Stimulated activated CD4-positive, alpha-beta T cell treated with anti-CD3 and anti-CD28 coated beads, Interleukin-12 subunit alpha, Interleukin-12 subunit beta, amount 100 ng/mL, for 24 hours (primary cell): ENCODE measurements at regions not wholly inside any gene's neighbourhood (a gene's known extent, or its start where the extent isn't known, plus 50 kb on each side); places are given as distances from the start of the nearest gene placed in this dataset.
A peak's percentile ranks its signal among the peaks of the same experiment; 100 is the strongest.

ENCODE experiments used
- DNase-seq, 2 experiments: peaks; one replicate each; pipeline ENCODE4 v3.0.0-alpha.2; 2020; ENCODE audit warnings: low read depth in 2 of 2

DNA sequence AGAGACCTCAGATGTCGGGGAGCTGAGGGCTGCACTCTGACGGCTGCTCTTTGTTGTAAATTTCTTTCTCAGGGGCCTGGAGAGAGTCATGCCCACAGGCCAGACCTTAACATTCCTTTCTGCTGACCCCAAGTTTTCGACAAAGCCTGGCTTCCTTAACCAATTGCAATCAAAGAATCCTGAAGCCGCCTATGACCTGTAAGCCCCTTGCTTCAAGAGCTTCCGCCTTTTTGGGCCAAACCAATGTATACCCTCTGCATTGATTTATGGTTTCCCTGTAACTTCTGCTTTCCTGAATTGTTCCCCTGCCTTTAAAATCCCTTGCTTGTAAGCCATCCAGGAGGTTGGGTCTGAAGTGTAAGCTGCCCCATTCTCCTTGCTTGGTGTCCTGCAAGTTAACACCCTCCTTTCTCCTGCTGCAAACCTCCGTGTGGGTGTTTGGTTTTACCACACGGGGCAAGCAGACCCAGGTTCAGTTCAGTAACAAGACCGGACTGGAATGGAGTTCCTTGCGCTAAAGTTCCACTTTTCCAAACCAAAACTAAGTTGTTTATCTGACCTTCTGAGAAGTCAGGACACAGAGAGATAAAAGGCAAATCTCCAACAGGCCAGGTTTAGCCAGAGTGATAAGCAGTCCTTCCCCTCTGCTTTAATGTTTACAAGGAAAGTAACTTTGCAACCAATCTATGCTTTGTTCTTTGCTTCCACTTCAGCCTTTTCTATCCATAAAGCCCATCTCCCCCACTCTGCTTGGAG, 141.6 kb downstream of the KCNJ12 start:
- DNase-seq = no peak

- no peak for DNase-seq
Observed at GRCh38 chr17:21522755-21523336, 146.7 kb downstream of the KCNJ12 start.

- no peak for DNase-seq
Observed at GRCh38 chr17:21523497-21524210, 147.5 kb downstream of the KCNJ12 start.

DNA sequence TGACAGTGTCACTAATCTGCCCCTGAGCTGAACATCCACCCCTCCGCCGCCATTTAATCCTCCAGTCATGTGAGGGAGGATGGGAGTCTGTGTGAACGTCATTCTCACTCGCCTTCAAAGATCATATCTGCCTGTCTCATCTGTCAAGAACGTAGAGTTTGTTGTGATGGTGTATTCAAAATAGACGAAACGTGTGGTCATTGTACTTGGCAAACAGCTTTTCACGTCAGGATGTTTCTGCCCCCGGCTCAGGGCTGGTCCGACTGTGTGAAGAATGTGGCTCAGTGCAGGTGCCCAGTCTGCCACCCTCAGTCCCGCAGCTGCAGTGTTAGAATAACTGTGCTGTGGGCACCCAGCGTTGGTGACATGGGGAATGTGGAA, 148.0 kb downstream of the KCNJ12 start:
- no peak for DNase-seq

DNA sequence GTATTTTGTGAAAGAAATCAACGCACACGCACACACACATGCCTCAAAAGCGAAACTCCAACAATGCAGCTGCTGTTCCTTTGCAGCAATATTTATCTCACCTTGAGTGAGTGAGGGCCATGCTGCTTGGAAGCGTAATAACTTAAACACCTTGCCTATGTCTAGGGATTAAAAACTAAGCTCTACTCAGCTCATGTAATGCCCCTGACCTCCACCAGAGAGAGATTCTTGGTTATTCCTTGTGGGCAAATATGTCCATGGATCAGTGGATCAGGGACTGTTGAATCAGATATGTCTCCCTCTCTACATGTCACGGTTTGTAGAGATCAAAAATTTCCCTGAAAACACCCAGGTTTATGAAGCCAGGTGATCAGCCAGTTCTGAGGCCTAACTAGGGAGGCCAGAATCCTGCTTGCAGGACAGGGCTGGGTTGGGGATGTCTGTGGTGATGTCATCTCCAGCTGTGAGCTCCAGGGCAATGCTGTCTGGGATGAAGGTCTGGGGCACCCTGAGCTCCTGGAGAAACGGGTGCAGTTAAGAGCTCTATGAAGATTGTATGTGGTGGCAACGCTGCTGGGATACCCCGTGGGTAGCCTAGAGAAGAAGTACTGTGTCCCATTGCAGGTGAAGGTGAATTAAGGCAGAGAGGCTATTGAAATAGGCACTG, 149.4 kb downstream of the KCNJ12 start:
- DNase-seq = no peak

DNA sequence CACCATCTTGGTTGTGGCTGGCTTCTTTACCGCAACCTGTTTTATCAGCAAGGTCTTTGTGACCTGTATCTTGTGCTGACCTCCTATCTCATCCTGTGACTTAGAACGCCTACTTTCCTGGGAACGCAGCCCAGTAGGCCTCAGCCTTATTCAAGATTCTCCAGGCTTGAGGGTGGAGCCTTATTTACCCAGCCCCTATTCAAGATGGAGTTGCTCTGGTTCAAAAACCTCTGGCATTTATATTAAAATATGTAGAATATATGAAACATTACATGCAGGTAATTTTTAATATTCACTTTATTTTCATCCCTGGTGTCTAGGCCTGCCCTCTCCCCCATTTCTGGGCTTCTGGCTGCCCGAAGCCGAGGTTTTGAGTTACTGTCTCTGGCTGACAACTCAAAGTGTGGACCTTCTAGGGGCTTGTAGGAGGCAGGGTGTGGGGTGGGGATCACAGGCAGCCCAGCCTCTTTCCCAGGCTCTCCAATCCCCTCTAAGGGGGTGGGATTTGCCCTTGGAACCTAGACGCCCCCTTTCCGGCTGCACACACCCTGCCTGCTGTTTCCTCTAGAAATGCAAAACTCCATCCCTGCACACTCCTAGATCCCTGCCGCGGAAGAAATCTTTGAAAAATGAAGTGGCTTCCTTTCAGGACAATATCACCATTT, 152.0 kb downstream of the KCNJ12 start:
- DNase-seq = no peak

- no peak for DNase-seq
Observed at GRCh38 chr17:21530311-21530710, 154.2 kb downstream of the KCNJ12 start.

GRCh38 chr17:21530841-21531240, 154.7 kb downstream of the KCNJ12 start:
- no peak for DNase-seq

DNA sequence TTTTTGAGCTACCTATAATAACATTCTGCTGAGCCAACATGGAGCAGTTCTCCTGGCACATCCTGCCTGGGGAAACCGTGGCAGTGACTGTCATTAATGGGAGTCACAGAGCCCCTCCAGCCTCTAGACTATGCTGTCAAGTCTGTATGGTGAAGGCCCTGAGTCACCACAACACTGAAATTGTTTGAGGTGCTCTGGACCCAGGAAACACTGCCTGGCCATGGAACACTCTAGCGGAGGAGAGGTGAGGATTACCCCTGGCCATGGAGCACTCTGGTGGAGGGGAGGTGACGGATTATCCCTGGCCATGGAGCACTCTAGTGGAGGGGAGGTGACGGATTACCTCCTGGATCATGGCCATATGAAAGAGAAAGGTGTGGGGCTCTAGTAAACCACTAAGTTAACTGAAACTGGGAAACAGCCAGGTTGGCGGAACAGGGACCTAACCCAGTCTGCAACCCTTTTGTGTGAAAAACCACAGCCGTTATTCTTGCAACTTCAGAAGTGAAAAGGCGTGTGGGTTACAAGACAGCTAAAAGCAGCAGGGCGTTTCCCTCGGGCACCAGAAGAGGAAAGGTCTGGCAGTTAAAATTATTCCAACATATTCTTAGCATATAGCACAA, 156.7 kb downstream of the KCNJ12 start:
- no peak for DNase-seq

DNA sequence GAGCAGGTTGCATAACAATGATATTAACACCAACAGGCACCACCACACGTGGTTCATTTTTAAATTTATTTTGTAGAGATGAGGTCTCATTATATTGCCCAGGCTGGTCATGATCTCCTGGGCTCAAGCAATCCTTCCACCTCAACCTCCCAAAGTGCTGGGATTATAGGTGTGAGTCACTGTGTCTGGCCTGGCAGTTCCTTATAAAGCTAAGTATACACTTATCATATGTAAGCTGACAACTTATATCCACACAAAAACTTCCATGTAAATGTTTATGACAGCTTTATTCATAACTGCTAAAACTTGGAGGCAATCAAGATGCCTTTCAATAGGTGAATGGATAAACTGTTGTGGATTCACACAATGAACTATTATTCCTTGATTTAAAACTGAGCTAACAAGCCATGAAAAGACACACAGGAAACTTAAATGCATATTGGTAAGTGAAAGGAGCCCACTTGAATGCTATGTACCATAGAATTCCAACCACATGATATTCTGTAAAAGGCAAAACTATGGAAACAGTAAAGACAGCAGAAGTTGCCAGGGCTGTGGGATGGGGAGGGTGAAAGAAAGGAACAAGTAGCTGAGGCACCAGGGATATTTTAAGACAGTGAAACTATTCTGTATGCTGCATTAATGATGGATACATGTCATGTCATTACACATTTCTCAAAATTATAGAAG, 156.5 kb upstream of the KCNJ18 start:
- DNase-seq = no peak

DNA sequence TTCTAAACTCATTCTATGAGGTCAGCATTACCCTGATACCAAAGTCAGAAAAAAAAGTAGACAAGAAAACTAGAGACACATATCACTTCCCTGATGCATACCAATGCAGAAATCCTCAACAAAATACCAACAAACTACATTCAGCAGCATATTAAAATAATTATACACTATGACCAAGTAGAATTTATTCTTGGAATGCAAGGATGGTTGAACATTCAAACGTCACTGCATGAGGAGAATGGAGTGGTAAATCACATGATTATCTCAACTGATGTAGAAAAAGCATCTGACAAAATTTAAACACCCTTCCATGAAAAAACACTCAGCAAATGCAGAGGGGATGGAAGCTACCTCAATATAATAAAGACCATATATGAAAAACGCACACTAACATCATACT, 155.0 kb upstream of the KCNJ18 start:
- DNase-seq = no peak

DNA sequence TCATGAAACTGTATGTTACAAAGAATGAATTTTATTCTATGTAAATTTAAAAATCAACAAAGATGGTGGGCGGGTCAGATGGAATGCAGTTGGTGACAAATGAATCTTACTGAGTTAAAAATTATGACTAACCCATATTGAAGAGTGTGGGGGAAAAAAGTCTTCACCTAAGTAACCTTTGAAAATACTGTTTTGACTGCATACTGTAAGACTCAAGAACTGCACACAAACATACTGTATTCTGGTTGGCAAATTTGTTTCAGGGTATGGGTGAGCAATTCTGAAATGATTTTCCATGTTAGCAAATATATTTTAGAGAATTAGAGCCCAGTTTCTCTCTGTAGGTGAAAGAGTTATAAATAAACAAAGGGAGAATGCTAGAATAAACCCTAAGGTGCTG, 153.7 kb upstream of the KCNJ18 start:
- DNase-seq = no peak

DNA sequence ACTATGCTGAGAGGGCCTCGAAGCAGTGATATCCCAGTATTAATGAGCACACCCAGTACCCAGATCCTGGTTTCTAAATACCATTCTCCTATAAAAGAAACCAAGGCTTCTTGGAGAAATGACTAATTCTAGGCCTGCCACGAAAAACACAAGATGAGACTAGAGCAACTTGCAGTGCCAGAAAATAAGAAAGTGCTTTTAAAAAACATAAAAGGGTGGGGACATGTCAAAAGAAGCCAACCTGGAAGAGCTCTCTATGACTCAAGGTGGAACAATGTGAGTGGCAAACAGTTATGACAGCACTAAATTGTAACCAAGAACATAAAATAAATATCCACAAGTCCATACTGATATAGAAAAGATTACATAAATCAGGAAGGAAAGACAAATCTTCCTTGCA, 153.2 kb upstream of the KCNJ18 start:
- DNase-seq = no peak

DNA sequence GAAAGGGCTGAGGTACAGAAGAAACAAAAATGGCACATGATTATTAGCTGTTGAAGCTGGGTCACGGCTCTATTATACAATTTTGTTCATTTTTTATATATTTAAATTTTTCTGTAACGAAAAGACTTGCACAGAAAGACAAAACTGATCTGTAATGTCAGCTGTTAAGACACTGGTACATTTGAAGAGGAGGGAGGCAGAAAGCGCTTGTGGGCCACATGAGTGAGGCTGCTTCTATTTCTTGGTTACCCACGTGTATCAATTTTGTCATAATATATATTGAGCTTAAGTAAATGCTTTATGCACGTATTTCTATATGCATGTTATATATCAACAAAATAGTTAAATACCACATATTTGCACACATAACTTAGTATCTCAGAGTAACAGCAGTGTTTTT, 151.8 kb upstream of the KCNJ18 start:
- DNase-seq = no peak

GRCh38 chr17:21542070-21542469, 150.3 kb upstream of the KCNJ18 start:
- no peak for DNase-seq

- no peak for DNase-seq
Observed at GRCh38 chr17:21542991-21543390, 149.3 kb upstream of the KCNJ18 start.

DNA sequence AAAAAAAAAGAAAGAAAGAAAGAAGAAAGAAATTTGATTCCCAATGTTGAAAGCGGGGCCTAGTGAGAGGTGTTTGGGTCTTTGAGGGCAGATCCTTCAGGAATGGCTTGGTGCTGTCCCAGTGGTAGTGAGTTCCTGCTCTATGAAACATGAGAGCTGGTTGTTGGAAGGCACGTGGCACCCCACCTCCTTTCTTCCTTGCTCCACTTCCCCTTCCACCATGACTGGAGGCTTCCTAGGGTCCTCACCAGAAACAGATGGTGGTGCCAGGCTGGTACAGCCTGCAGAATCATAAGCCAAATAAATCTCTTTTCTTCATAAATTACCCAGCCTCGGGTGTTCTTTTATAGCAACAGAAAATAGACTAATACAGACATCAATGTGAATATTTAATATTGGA, 147.3 kb upstream of the KCNJ18 start:
- DNase-seq = no peak

GRCh38 chr17:21548236-21548635, 144.1 kb upstream of the KCNJ18 start:
- no peak for DNase-seq

DNA sequence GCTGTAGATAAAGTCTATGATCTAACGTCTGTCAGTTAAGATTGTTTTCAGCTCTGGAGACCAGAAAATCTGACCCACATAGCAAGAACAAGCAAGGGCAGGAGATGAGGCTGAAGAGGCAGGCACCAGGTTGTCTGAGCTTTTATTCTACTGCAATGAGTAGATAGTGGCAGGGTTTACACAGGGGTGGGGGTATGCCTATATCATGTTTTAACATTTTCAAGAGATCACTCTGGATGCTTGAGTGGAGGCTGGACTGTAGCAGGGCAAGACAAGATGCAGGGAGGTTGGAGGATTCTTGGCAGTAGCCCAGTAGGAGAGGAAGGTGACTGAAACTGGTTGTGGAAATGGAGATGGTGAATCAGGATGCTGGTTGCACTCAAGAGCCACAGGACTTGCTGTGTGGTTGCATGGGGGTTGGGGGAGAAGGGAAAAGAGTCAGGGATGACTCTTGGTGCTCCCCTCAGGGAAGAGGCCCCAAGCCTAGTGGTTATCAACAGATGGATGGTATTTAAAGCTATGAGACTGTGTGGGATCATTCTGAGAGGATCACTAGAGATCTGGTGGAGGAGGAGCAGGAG, 143.1 kb upstream of the KCNJ18 start:
- peak in 1 of 2 experiments; percentile 29 for DNase-seq

DNA sequence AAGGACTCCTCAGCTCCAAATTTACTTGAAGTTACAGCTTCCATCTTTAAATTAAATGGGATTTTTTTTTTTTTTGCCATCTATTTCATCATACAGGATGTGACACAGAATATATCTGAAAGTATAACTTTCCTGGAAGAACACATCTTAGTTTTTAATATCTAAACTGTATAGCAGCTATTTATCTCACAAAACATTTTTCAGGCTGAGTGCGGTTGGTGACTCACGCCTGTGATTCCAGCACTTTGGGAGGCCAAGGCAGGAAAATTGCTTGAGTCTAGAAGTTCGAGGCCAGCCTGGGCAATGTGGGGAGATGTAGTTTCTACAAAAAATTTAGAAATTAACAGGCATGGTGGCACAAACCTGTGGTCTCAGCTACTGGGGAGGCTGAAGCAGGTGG, 142.3 kb upstream of the KCNJ18 start:
- peak in 1 of 2 experiments; percentile 41 for DNase-seq
